ENCODE measurements at regions not wholly inside any gene's neighbourhood (a gene's known extent, or its start where the extent isn't known, plus 50 kb on each side); places are given as distances from the start of the nearest gene placed in this dataset.

- Mint-ChIP-seq H3K36me3 (no peaks in the 10 kb centered on the region), H3K4me3 (no peak overlapping the region), H3K27ac (no peak overlapping the region), H3K9me3 (no peaks in the 10 kb centered on the region), H3K4me1 (ENCODE audit: unreplicated experiment) (no peaks in the 10 kb centered on the region), H3K27me3 (peaks cover 12% of the 10 kb centered on the region)
- DNase-seq (ENCODE audit: extremely low spot score, unreplicated experiment) = no peak
- no peak for TF ChIP-seq CTCF (conservative IDR thresholded peaks at IDR 0.05)
Measured at GRCh38 chr12:16475521-16475920, 128.1 kb downstream of the MGST1 start.

DNA sequence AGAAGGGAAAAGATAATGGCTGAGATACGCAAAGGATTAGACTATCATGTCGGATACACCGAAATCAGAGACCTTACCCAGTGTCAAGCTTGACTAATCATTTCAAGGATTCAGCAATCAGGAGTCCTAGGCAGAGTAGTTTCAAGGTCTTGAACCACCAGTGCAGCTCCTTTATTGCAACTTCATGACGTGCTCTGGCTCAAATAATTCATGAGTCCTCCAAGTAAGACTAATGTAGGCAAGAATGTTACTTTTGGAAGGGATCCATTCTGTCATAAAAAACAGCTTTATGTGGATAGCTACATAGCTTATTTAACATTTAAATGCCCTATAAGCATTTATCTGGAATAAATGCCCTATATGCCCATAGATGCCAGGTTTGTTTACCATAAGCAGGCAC, 123.2 kb downstream of the LMO3 start:
- Mint-ChIP-seq H3K9me3 (peaks cover 7% of the 10 kb centered on the region), H3K27me3 (no peaks in the 10 kb centered on the region), H3K4me3 (no peak overlapping the region), H3K36me3 (peaks cover 4% of the 10 kb centered on the region), H3K27ac (no peak overlapping the region), H3K4me1 (ENCODE audit: unreplicated experiment) (no peaks in the 10 kb centered on the region)
- DNase-seq (ENCODE audit: extremely low spot score, unreplicated experiment) = no peak
- no peak for TF ChIP-seq CTCF (conservative IDR thresholded peaks at IDR 0.05)

DNA sequence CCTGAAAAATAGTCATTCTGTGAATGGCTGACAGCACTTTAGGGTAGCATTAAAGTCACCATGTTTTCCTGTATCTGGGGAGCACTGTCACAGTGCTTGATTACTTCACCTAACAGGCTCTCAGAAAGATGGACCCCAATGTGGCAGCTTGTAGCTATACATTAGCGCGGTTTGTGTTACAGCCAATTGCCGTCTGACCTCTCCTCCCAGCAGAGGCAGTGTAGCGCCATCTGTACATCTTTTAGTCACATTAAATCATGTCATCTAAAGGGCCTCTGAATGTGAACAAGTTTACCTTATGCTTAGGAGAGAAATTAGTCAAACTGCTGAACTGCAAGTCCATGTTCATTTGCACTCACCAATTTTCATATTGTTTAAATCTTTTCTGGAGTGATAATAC, 113.7 kb downstream of the LMO3 start:
- no peak for DNase-seq (ENCODE audit: extremely low spot score, unreplicated experiment)
- no peak for TF ChIP-seq CTCF (conservative IDR thresholded peaks at IDR 0.05)
- Mint-ChIP-seq H3K9me3 (no peaks in the 10 kb centered on the region), H3K4me3 (no peak overlapping the region), H3K27ac (no peak overlapping the region), H3K27me3 (peaks cover 11% of the 10 kb centered on the region), H3K4me1 (ENCODE audit: unreplicated experiment) (no peaks in the 10 kb centered on the region), H3K36me3 (no peaks in the 10 kb centered on the region)

DNA sequence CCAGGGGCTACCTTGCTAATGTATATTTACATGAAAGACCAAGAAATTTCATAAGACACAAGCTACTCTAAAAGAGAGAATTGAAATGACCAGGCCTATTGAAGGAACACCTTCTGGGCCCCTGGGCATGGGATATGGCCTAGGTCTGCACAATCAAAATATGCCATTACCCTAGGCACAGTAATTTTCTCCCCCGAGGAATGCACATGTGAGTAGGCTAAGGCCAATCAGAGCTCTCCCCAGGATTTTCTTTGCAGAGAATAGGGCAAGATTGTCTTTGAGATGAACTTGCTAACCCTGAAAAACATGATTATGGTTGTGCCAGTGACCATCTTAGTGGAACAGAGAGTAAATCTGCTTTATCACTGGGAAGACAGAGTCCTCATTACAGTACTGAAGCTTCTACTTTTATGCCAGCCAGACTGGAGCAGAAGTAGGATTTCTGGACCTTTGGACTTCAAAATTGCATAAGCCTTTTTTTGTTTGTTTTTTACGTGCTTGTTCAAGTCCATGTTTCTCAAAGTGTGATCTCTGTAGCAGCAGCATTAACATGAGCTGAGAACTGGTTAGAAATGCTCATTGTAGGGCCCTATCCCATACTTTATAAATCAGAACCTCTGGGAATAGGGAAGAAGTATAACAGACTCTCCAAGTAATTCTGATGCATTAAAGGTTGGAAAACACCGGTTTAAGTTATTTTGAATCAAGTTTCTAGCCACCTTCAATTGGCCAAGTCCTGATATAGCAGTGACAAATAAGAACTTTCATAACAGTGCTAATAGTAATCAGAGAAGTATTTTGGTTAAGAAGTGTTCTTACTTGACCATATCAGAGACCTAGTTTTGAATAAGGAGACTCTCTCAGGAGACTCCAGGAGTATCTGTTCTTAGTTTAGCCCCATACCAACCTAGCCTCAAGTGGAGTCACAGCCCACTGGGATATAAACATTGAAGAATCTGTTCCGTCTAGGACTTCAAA, 112.9 kb downstream of the LMO3 start:
- no peak for TF ChIP-seq CTCF (conservative IDR thresholded peaks at IDR 0.05)
- H3K4me3 Mint-ChIP-seq = no peak overlapping the region
- H3K4me1 Mint-ChIP-seq (ENCODE audit: unreplicated experiment) = no peaks in the 10 kb centered on the region
- H3K27ac Mint-ChIP-seq = no peak overlapping the region
- H3K27me3 Mint-ChIP-seq = peaks cover 11% of the 10 kb centered on the region
- H3K9me3 Mint-ChIP-seq = no peaks in the 10 kb centered on the region
- no peaks in the 10 kb centered on the region for H3K36me3 Mint-ChIP-seq
- DNase-seq (ENCODE audit: extremely low spot score, unreplicated experiment) = no peak

DNA sequence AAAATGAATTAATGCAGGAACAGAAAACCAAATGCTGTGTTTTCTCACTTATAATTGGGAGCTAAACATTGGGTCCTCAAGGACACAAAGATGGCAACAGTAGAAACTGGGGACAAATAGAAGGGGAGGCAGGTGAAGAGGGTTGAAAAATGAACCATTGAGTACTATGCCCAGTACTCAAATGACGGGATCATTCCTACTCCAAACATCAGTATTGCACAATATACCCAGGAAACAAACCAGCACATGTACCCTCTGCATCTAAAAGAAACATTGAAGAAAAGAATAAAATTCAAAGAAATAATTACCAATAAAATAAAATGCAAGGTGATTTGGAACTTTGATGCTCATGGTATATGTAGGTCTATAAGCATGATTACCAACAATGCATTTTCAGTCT, 110.8 kb downstream of the LMO3 start:
- Mint-ChIP-seq H3K4me3 (no peak overlapping the region), H3K36me3 (no peaks in the 10 kb centered on the region), H3K4me1 (ENCODE audit: unreplicated experiment) (no peaks in the 10 kb centered on the region), H3K9me3 (no peaks in the 10 kb centered on the region), H3K27me3 (peaks cover 15% of the 10 kb centered on the region), H3K27ac (no peak overlapping the region)
- no peak for TF ChIP-seq CTCF (conservative IDR thresholded peaks at IDR 0.05)
- DNase-seq (ENCODE audit: extremely low spot score, unreplicated experiment) = no peak

Measured in type B pancreatic cell (in vitro differentiated cells).